ENCODE measurements at regions not wholly inside any gene's neighbourhood (a gene's known extent, or its start where the extent isn't known, plus 50 kb on each side); places are given as distances from the start of the nearest gene placed in this dataset.
"Not testable (repeated sequence)": the region's sequence is repeated elsewhere in the genome, so short reads cannot be mapped to it uniquely, and the experiment has no call there.

DNA sequence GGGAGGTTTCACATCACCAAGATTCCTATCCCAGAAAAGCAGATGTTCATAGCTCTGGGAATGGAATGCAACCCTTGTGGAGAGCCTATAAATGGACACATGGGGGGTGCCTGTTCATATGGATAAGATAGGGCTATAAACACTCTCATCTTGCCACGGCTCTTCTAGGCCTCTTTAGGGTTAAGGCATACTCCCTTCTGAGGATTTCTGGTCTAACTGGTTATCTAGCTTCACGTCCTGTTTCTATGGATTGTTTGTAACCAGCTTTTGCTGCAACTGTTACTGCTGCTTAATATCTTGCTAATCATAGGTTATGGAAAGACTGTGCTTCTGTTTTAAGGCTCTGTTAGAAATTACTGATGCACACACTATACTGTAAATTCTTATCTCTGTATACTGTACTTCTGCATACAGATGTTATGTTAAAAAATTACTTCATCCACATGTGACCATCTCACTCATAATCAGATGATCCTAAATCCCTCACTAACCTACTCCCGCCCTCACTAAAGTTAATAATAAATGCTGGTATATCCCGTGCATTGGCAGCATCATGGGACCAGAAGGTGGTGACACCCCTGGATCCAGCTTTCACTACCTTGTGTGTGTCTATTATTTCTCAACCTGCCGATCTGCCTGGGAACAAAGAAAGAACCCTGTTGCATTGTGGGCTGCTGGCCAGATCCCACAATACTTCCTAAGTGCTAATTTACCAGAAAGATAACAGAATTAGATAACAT is 68.7 kb downstream of the PRKAB2 start:
- ATAC-seq; H3K36me3 Mint-ChIP-seq; H3K9me3 Mint-ChIP-seq; DNase-seq (ENCODE audit: low spot score); H3K4me1 Mint-ChIP-seq (ENCODE audit: low read depth in 2 of 2); H3K27ac Mint-ChIP-seq; H3K4me3 Mint-ChIP-seq: not testable (repeated sequence)
- H3K27me3 Mint-ChIP-seq = peaks cover 17 to 31% of the 10 kb centered on the region in 2 donors

DNA sequence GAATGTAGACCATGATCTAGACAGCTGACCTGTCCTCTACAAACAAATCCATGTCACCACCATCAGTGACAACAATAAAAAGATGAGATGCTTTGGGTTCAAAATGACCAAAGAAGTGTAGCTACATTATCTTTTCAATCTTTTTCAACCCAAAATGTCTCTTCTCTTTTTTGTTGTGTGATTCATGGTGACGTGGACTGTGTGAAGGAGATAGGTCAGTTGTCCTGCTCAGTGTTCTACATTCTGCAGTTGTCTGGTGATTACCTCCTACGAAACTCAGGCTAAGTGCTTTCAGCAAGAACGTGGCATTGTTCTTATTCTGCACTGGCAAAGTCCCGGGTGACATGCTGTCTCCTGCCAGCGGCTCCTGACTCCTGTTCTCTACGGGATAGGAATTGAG is 73.1 kb downstream of the PRKAB2 start:
- ATAC-seq (no peak), DNase-seq (ENCODE audit: low spot score) (no peak)
- peaks cover 13 to 40% of the 10 kb centered on the region in 2 donors for H3K27me3 Mint-ChIP-seq
- H3K9me3 Mint-ChIP-seq = no peaks in the 10 kb centered on the region
- no peaks in the 10 kb centered on the region for H3K4me1 Mint-ChIP-seq (ENCODE audit: low read depth in 2 of 2)
- no peaks in the 10 kb centered on the region for H3K36me3 Mint-ChIP-seq
- H3K27ac Mint-ChIP-seq = no peak overlapping the region
- no peak overlapping the region for H3K4me3 Mint-ChIP-seq

DNA sequence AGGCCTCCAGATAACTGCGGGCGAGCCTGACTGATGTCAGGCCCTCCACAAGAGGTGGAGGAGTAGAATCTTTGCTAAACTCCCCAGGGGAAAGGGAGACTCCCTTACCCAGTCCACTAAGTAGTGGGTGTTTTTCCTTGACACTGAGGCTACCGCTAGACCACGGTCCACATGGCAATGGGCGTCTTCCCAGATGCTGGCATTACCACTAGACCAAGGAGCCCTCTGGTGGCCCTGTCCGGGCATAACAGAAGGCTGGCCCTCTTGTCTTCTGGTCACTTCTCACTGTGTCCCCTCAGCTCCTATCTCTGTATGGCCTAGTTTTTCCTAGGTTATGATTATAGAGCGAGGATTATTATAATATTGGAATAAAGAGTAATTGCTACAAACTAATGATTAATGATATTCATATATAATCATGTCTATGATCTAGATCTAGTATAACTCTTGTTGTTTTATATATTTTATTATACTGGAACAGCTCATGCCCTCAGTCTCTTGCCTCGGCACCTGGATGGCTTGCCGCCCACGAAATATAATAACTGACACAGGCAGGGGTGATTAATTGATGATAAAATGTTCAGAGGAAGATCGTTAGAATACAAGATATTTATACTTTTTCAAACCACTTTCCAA is 73.8 kb downstream of the PRKAB2 start:
- ATAC-seq; DNase-seq (ENCODE audit: low spot score); H3K4me3 Mint-ChIP-seq; H3K27ac Mint-ChIP-seq; H3K4me1 Mint-ChIP-seq (ENCODE audit: low read depth in 2 of 2); H3K9me3 Mint-ChIP-seq; H3K36me3 Mint-ChIP-seq: not testable (repeated sequence)
- peaks cover 14 to 34% of the 10 kb centered on the region in 2 donors for H3K27me3 Mint-ChIP-seq

DNA sequence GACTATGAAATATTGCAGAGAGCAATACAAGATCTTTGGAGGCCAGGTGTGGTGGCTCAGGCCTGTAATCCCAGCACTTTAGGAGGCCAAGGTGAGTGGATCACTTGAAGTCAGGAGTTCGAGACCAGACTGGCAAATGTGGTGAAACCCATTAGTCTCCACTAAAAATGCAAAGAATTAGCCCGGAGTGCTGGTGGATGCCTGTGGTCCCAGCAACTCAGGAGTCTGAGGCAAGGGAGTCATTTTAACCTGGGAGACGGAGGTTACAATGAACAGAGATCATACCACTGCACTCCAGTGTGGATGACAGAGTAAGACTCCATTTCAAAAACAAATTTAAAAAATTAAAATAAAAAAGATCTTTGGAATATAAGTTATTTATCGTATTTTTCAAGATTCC is 76.6 kb downstream of the PRKAB2 start:
- peaks cover 19 to 26% of the 10 kb centered on the region in 2 donors for H3K27me3 Mint-ChIP-seq
- no peak overlapping the region for H3K27ac Mint-ChIP-seq
- no peaks in the 10 kb centered on the region for H3K36me3 Mint-ChIP-seq
- no peak overlapping the region for H3K4me3 Mint-ChIP-seq
- no peak for ATAC-seq
- H3K4me1 Mint-ChIP-seq (ENCODE audit: low read depth in 2 of 2) = no peaks in the 10 kb centered on the region
- H3K9me3 Mint-ChIP-seq = no peaks in the 10 kb centered on the region
- DNase-seq (ENCODE audit: low spot score) = no peak

DNA sequence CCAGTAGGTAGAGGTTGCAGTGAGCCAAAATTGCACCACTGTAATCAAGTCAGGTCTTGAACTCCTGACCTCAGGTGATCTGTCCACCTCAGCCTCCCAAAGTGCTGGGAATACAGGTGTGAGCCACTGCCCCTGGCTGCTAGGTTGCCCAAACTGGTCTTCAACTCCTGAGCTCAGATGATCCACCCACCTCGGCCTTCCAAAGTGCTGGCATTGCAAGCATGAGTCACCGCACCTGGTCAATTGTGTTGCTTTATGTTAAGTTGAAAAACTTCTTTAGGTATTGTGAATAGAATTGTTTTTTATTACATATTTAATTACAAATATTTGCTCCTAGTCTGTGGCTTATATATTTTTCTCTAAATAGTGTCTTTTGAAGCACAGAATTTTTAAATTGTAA is 80.5 kb downstream of the PRKAB2 start:
- Mint-ChIP-seq H3K4me3 (no peak overlapping the region), H3K27me3 (peaks cover 24 to 38% of the 10 kb centered on the region in 2 donors), H3K27ac (no peak overlapping the region), H3K36me3 (no peaks in the 10 kb centered on the region), H3K9me3 (no peaks in the 10 kb centered on the region), H3K4me1 (ENCODE audit: low read depth in 2 of 2) (no peaks in the 10 kb centered on the region)
- ATAC-seq (no peak), DNase-seq (ENCODE audit: low spot score) (no peak)

DNA sequence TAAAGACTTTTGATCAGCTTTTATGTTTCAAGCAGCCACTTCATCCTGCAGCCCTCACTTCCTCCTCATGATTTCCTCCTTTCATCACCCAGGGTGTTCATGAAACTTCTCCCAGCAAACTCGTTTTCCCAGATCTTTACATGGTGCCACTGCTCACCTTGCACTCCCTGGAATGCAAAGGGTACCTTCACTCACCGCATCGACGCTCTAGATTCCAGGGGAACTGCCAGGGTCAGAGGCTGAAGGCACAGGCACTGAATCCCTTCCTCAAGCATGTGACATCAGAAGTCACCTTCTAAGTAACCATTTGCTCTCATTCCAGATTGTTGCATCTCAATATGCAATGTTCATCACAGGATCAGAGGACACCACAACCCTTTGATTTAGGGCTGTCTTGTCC is 82.8 kb downstream of the PRKAB2 start:
- H3K4me1 Mint-ChIP-seq (ENCODE audit: low read depth in 2 of 2) = peaks cover 6 to 7% of the 10 kb centered on the region in 2 donors
- DNase-seq (ENCODE audit: low spot score) (no peak), ATAC-seq (no peak)
- H3K27me3 Mint-ChIP-seq = peaks cover 29 to 31% of the 10 kb centered on the region in 2 donors
- H3K4me3 Mint-ChIP-seq = no peak overlapping the region
- no peaks in the 10 kb centered on the region for H3K36me3 Mint-ChIP-seq
- H3K27ac Mint-ChIP-seq = no peak overlapping the region
- H3K9me3 Mint-ChIP-seq = no peaks in the 10 kb centered on the region

DNA sequence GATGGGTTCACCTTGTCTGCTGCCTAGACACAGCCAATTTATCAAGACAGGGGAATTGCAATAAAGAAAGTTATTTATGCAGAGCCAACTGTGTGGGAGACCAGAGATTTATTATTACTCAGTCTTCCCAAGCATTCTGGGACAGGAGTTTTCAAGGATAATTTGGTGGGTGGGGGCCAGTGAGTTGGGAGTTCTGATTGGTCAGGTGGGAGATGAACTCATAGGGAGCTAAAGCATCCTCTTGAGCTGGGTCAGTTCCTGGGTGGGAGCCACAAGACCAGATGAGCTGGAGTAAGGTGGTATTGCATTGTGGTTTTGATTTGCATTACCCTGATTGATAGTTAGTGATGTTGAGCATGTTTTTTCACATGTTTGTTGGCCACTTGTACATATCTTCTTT is 86.1 kb downstream of the PRKAB2 start:
- Mint-ChIP-seq H3K36me3 (no peaks in the 10 kb centered on the region), H3K9me3 (no peaks in the 10 kb centered on the region), H3K4me1 (ENCODE audit: low read depth in 2 of 2) (peaks cover 19 to 21% of the 10 kb centered on the region in 2 donors), H3K27me3 (peaks cover 38 to 47% of the 10 kb centered on the region in 2 donors), H3K27ac (no peak overlapping the region), H3K4me3 (no peak overlapping the region)
- ATAC-seq (no peak), DNase-seq (ENCODE audit: low spot score) (no peak)

DNA sequence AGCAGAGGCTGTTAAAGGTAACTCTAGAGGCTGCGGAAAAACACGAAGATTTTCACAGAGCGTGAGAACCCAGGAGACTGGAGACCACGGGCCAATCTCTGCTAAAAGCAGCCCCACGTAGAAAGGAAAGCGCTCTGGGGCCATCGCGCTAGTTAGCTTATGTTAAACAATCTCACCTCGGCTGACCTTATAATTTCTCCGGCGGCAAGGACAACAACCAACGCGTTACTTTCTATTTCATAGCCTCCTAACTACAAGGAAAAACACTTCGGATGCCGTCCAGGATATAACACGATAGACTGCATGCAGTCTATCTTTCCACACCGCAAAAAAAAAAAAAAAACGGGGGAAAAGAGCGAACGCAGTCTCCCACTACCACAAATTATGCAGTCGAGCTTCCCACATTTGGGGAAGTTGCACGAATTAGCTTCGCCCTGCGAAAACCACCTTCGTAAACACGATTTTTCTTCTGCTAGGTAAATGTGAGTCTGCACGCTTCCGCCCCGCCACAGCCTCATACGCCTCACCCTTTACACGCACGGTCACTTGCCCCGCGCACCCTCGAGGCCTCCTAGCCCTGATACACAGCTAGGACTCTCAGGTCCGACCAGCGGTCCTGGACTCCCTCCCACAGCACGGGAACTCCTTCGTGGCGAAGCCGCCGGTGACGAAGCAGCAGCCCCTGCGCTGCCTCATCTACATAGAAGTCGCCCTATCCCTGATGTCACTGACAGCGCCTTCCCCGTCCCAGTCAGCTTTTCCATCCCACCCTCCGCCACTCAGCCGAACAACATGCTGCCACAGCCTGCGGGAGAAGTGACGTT is 87.8 kb downstream of the PRKAB2 start:
- H3K27me3 Mint-ChIP-seq = peaks cover 44 to 45% of the 10 kb centered on the region in 2 donors
- H3K9me3 Mint-ChIP-seq = no peaks in the 10 kb centered on the region
- H3K4me3 Mint-ChIP-seq = peak overlapping the region; percentile 99
- ATAC-seq (peak; percentile 84 to 87), DNase-seq (ENCODE audit: low spot score) (peak; percentile 66)
- H3K27ac Mint-ChIP-seq = peak overlapping the region; percentile 94 to 100
- H3K36me3 Mint-ChIP-seq = no peaks in the 10 kb centered on the region
- H3K4me1 Mint-ChIP-seq (ENCODE audit: low read depth in 2 of 2) = peaks cover 23 to 26% of the 10 kb centered on the region in 2 donors

DNA sequence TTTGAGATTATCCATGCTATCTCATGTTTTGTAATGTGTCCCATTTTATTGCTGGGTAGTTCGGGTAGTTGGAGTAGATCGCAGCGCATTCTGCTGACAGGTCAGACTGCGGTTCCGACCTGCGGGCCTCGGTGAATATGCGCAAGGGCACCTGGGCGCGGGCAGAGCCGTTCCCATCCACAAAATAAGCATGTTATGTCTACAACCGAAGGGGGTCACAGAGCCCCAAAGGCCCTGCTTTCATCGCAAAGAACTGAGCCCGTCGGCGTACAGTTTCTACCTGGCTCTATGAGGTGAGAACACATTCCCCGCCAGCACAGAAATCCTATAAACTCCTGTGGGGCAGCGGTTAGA is 88.4 kb downstream of the PRKAB2 start:
- no peak for DNase-seq (ENCODE audit: low spot score)
- Mint-ChIP-seq H3K27ac (peak overlapping the region; percentile 94 to 100), H3K9me3 (no peaks in the 10 kb centered on the region), H3K4me1 (ENCODE audit: low read depth in 2 of 2) (peaks cover 23 to 26% of the 10 kb centered on the region in 2 donors), H3K27me3 (peaks cover 47 to 48% of the 10 kb centered on the region in 2 donors), H3K36me3 (no peaks in the 10 kb centered on the region), H3K4me3 (peak overlapping the region; percentile 99)
- ATAC-seq = no peak

DNA sequence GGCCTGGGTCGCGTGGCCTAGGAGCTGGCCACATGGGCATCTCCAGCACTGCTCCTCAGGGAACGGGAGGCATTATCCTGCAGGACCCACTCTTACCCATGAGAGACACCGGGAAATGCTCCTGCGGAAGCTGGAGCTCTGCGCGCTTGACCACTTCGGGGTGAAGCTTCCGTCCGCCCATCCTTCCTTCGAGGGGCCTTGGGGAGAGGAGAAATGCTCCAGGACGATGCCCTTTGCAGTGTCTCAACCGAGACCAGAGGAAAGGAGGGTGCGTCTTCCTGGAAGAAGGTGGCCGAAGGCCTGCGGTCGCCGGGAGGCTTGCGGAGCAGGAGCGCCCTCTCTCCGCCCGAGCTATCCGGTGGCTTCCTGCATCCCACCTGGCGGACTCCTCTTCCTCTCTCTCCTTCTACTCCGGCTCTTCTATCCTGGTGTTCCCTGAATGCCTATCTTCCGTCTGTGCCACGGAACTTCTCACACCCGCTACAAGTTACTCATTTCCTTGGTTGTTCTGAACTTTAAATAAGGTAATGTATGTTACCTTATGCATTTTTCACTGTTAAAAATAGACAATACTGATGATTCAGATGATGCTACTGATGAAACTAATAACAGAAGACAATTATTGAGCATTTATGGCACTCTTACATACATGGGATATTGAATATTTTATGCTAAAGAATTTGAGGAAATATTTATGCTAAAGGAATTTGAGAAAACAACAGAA is 91.4 kb downstream of the PRKAB2 start:
- Mint-ChIP-seq H3K4me1 (ENCODE audit: low read depth in 2 of 2) (peaks cover 23 to 26% of the 10 kb centered on the region in 2 donors), H3K27ac (no peak overlapping the region), H3K36me3 (no peaks in the 10 kb centered on the region), H3K9me3 (no peaks in the 10 kb centered on the region), H3K27me3 (peaks cover 49 to 55% of the 10 kb centered on the region in 2 donors), H3K4me3 (peak overlapping the region; percentile 4)
- no peak for ATAC-seq
- no peak for DNase-seq (ENCODE audit: low spot score)

DNA sequence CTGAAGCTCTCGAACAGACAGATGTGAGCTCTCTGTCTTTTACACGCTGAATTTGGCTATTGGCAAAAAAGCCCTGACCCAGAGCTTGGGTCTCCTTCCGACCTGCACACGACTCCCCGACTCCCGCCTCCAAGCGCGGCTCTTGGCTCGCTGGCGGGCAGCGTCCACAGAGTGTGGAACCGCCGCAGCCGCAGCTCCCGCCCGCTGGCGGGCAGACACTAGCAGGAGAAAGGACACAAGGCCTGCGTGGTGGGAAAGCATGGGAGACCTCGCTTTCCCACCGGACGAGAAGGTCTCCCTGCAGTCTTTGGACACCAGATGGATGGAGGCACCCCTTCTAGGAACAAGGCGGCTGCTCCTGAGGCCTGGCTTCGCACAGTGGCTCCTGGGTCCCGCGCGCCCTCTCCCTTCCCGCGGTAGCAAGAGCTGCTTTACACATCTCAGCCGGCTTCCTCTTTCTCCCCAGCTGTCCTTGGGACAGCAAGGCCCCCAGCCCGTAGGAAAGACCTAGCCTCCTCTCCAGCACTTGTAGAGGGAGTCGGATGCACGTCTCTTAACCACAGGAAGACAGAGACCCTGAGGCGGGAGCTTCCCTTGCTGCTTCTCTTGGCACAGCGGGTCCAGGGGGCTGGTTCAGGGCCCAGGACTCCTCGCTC is 92.1 kb downstream of the PRKAB2 start:
- DNase-seq (ENCODE audit: low spot score) (no peak), ATAC-seq (no peak)
- no peaks in the 10 kb centered on the region for H3K9me3 Mint-ChIP-seq
- no peaks in the 10 kb centered on the region for H3K36me3 Mint-ChIP-seq
- peaks cover 56 to 62% of the 10 kb centered on the region in 2 donors for H3K27me3 Mint-ChIP-seq
- peaks cover 23 to 26% of the 10 kb centered on the region in 2 donors for H3K4me1 Mint-ChIP-seq (ENCODE audit: low read depth in 2 of 2)
- no peak overlapping the region for H3K27ac Mint-ChIP-seq
- H3K4me3 Mint-ChIP-seq = peak overlapping the region; percentile 8

DNA sequence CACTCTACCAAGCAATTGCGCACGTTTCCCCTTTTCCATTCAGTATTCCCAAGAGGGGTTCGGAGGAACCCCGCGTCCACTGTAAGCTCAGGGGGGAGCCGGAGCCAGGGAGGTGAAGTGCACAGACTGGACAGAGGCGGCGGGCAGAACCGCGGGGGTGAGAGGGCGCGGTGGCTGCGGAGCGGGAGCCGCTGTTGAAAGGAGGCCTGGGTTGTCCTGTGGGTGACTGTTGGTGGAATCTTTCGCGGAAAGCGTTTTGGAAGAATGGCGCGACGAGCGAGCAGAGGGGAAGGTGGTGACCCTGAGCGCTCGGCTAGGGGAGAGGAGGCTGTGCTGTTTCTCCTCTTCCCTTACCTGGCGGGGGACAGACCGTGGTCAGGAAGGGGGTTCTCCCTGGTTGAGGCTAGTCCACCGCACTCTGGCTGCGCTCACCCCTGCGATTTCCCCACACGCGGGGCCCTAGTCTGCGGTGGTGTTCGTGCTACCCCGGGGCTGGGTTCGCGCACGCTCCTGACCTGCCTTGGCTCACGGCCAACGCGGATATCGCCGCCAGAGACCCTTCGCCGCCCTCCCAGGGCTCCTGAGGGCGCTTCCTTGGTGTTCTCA is 92.8 kb downstream of the PRKAB2 start:
- no peaks in the 10 kb centered on the region for H3K36me3 Mint-ChIP-seq

More for the DNA sequence above, 92.8 kb downstream of the PRKAB2 start:
- no peak overlapping the region for H3K27ac Mint-ChIP-seq
- DNase-seq (ENCODE audit: low spot score) = no peak
- H3K27me3 Mint-ChIP-seq = peaks cover 63 to 64% of the 10 kb centered on the region in 2 donors
- H3K4me3 Mint-ChIP-seq = peak overlapping the region; percentile 8
- ATAC-seq = no peak
- H3K9me3 Mint-ChIP-seq = no peaks in the 10 kb centered on the region
- peaks cover 17 to 19% of the 10 kb centered on the region in 2 donors for H3K4me1 Mint-ChIP-seq (ENCODE audit: low read depth in 2 of 2)
